ENCODE measurements at regions not wholly inside any gene's neighbourhood (a gene's known extent, or its start where the extent isn't known, plus 50 kb on each side); places are given as distances from the start of the nearest gene placed in this dataset.

GRCh38 chr6:170031684-170032121 is 259.2 kb downstream of the DLL1 start:
- no peak for TF ChIP-seq CTCF (conservative IDR thresholded peaks at IDR 0.05; ENCODE audit: low read depth, low read length)
- no peak for TF ChIP-seq EZH2 (IDR thresholded peaks at IDR 0.05; ENCODE audit: borderline replicate concordance, low read depth, low read length, poor library complexity, severe bottlenecking)
